NCI-H1105 (cell line): ENCODE measurements at regions not wholly inside any gene's neighbourhood (a gene's known extent, or its start where the extent isn't known, plus 50 kb on each side); places are given as distances from the start of the nearest gene placed in this dataset.
"Not testable (repeated sequence)": the region's sequence is repeated elsewhere in the genome, so short reads cannot be mapped to it uniquely, and the experiment has no call there.

Experiments used
- DNase-seq: peaks from one replicate; lab custom pipeline; 2025; lab: John Stamatoyannopoulos, UW

- no peak for DNase-seq
Observed at GRCh38 chr13:44054525-44054924, 174.8 kb downstream of the LACC1 start.

GRCh38 chr13:44055681-44056080 is 176.0 kb downstream of the LACC1 start:
- not testable (repeated sequence) for DNase-seq

- no peak for DNase-seq
Observed at GRCh38 chr13:44058067-44058466, 178.4 kb downstream of the LACC1 start.

GRCh38 chr13:44058624-44059215 is 179.0 kb downstream of the LACC1 start:
- no peak for DNase-seq

- DNase-seq: no peak
Observed at GRCh38 chr13:44061876-44062275, 182.2 kb downstream of the LACC1 start.

GRCh38 chr13:44063467-44063866 is 183.8 kb downstream of the LACC1 start:
- DNase-seq: no peak

GRCh38 chr13:44063881-44064280 is 184.2 kb downstream of the LACC1 start:
- DNase-seq: no peak

- DNase-seq: no peak
Observed at GRCh38 chr13:44064357-44064756, 184.7 kb downstream of the LACC1 start.

- no peak for DNase-seq
Observed at GRCh38 chr13:44068169-44068568, 188.5 kb downstream of the LACC1 start.

- no peak for DNase-seq
Observed at GRCh38 chr13:44068737-44069136, 189.0 kb downstream of the LACC1 start.

GRCh38 chr13:44072536-44072935 is 192.8 kb downstream of the LACC1 start:
- DNase-seq: no peak

GRCh38 chr13:44074611-44075010 is 194.9 kb downstream of the LACC1 start:
- DNase-seq: no peak

GRCh38 chr13:44075113-44075512 is 195.4 kb downstream of the LACC1 start:
- DNase-seq: no peak

- DNase-seq: no peak
Observed at GRCh38 chr13:44078806-44079376, 199.2 kb downstream of the LACC1 start.

GRCh38 chr13:44079413-44080205 is 199.9 kb downstream of the LACC1 start:
- no peak for DNase-seq

GRCh38 chr13:44084146-44084545 is 204.4 kb downstream of the LACC1 start:
- no peak for DNase-seq

GRCh38 chr13:44086389-44086788 is 206.7 kb downstream of the LACC1 start:
- DNase-seq: no peak

- DNase-seq: no peak
Observed at GRCh38 chr13:44088411-44088810, 208.7 kb downstream of the LACC1 start.

- DNase-seq: no peak
Observed at GRCh38 chr13:44088991-44089413, 209.3 kb downstream of the LACC1 start.

GRCh38 chr13:44089452-44089851 is 209.7 kb downstream of the LACC1 start:
- no peak for DNase-seq

GRCh38 chr13:44092078-44092970 is 212.6 kb downstream of the LACC1 start:
- DNase-seq: no peak
